AG04449 (cell line): ENCODE measurements at regions not wholly inside any gene's neighbourhood (a gene's known extent, or its start where the extent isn't known, plus 50 kb on each side); places are given as distances from the start of the nearest gene placed in this dataset.

Source experiments
- CTCF ChIA-PET: fragments of 350-600 bp; formaldehyde crosslinking; extraction: SDS; loops from one replicate; lab custom pipeline; 2021; ENCODE audit warnings: antibody characterized with exemption; lab: Yijun Ruan, JAX
- POLR2A ChIA-PET: fragments of 400-600, 350-600 bp; formaldehyde crosslinking; extraction: SDS; loops from one replicate; lab custom pipeline; 2020; ENCODE audit warnings: antibody characterized with exemption, inconsistent platforms; lab: Yijun Ruan, JAX
- DNase-seq: peaks from one replicate; pipeline ENCODE4 v3.0.0-alpha.2; 2010; ENCODE audit warnings: low read depth, low spot score
- H3K4me3 ChIP-seq: 2 replicates; pipeline ENCODE4 v1.5.1; 2011; ENCODE audit warnings: low read depth, mild to moderate bottlenecking, control low read depth, low read length
- TF ChIP-seq, protein P1 (sequence below): IDR thresholded peaks from one replicate; pipeline ENCODE4 v1.5.1; 2011; ENCODE audit warnings: mild to moderate bottlenecking, moderate library complexity, low read length, control low read depth, inconsistent platforms; ENCODE audit not compliant: insufficient read depth; ENCODE audit errors: missing control alignments

DNA sequence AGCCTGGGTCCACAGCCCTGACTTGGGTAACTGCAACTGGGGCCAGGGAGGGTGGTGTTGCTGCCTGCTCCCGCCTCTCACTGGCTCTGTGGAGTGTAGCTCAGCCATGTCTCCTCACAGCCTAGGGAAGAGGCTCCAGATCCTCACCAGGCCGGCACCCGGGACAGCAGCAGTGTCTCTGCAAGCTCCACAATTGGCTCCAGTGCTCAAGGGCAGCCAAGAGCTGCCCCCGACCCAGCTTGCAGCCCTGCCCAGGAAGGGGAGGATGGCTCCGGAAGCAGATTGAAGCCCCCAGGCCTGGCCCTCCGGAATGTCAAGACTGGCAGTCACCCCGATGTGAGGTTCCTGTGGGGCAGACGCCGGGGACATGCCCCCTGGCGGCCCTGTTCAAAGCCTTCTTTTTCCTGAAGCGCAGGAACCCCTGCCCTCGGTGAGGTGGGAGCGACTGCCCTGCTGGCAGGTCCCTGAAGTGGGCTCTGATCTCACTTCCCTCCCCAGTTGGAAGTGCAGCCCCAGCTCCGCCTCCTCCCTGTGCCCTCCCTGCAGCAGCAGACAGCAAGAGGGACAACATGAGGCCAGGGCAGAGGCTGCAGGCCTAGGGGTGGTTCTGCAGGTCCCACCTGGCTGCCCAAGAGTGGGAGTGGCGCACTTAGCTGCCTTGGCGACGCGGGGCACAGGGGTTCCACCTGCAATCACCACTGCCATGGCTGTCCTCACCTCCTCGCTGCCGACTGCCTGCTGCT lies 816.2 kb upstream of the LUZP2 start:
- CTCF ChIA-PET: no interaction called here
- no peak overlapping the region for H3K4me3 ChIP-seq
- TF ChIP-seq, protein P1, sequence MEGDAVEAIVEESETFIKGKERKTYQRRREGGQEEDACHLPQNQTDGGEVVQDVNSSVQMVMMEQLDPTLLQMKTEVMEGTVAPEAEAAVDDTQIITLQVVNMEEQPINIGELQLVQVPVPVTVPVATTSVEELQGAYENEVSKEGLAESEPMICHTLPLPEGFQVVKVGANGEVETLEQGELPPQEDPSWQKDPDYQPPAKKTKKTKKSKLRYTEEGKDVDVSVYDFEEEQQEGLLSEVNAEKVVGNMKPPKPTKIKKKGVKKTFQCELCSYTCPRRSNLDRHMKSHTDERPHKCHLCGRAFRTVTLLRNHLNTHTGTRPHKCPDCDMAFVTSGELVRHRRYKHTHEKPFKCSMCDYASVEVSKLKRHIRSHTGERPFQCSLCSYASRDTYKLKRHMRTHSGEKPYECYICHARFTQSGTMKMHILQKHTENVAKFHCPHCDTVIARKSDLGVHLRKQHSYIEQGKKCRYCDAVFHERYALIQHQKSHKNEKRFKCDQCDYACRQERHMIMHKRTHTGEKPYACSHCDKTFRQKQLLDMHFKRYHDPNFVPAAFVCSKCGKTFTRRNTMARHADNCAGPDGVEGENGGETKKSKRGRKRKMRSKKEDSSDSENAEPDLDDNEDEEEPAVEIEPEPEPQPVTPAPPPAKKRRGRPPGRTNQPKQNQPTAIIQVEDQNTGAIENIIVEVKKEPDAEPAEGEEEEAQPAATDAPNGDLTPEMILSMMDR: no peak
- no peak for DNase-seq
- POLR2A ChIA-PET: no interaction called here

DNA sequence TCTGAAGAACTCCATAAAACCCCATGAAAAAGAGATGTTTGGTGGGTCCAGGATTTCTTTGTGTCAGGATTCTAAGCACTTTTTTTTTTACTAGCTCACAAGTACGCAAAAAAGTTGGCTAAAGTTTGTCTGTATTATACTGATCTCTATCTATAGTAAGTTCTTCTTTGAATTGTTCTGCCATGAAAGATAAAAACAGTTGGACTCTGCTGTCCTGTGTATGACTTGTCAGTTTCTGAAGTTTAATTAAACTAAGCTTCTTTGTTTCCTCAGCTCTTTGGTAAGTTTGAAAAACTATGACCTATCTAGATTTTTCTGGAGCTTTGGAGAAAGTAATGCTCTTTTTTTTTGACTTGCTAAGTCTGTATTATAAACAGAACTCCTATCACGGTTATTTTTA lies 812.2 kb upstream of the LUZP2 start:
- POLR2A ChIA-PET: no interaction called here
- CTCF ChIA-PET: no interaction called here

DNA sequence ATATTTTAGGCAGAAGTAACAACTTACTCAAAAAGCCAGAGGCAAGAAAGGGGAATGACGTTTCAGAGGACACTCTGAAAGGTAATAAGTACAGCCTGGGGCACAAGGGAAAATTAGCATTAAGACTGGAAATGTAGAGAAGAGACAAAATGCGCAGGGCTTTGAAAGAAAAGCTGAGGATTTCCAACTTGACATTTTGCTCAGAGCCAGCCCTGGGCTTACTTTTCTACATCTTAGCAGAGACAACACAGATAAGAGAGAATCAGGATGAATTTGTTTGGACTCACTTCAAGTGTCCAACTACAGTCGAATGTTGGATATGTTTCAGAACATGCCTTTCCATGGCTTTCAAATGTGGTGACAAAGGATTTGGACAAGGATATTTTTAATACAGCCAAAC lies 808.9 kb upstream of the LUZP2 start:
- ChIA-PET POLR2A (no interaction called here), CTCF (no interaction called here)
- no peak overlapping the region for H3K4me3 ChIP-seq
- no peak for DNase-seq
- TF ChIP-seq, protein P1: no peak

More for the DNA sequence above, 812.2 kb upstream of the LUZP2 start:
- H3K4me3 ChIP-seq: no peak overlapping the region
- TF ChIP-seq, protein P1: no peak
- no peak for DNase-seq

DNA sequence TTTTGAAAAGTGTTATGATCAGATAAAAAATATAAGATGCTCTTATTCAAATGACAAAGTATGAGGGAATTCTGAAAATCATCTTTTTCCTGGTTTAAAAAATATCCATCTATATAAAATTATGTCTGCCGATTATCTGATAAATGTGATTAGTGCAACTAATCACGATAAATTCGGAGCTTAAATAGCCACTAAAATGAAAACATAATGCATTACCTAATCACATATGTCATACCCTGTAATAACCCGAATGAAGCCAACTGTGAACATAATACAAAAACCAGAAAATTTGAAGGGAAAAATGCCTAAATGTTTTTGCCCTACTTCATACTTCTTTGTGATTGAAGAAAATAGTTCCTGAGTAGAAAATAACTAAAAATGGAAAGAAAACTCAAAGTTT lies 808.4 kb upstream of the LUZP2 start:
- ChIA-PET CTCF (no interaction called here), POLR2A (no interaction called here)
- no peak overlapping the region for H3K4me3 ChIP-seq
- DNase-seq: no peak
- TF ChIP-seq, protein P1: no peak

DNA sequence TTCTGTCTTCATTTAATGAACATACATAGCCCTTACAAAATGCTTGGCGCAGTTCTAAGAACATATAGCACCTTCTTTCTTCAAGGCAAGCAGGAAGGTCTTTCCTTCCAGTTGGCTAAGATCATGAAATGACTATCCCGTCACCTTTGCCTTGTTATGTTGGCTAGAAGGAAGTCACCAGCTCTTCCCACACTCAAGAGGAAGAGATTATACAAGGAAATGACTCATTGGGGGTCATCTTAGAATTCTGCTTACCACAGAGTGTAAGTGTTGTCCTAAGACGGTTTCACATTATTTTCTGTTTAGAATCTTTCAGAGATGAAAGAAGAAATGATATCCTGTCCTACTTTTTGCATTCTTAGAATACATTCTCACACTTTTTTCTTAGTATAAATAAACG lies 808.0 kb upstream of the LUZP2 start:
- ChIA-PET POLR2A (no interaction called here), CTCF (no interaction called here)

DNA sequence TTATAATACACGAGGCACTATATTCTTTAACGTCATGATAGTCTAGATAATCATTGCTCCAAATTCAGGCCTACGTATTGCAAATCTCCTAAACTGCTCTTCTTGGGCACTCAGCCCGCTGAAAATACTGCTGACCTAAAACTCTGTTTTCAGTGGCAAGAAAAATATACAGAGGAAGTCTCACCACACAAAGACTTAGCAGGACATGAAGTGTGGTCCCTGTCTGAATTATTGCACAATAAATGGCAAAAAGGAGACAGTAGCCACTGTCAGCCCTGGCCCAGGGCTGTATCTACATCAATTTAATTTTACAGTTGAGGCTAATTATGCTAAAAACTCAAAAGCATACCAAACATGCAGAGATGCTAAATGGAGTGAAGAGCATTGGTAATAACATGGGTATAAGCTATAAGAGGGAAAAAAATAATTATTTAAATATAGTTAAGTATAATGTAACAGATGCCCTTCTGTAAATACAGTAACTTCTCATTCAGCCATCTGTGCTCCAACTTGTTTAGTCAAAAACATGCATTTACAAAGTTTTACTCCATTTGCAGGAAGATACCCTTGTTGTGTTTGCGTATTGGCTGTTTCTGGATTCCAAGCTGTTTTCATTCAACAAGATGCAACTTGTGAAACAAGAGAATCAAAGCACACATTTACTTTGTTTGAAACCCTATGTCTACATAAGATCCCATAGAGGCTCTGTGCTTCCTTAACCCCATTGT lies 800.0 kb upstream of the LUZP2 start:
- POLR2A ChIA-PET: no interaction called here
- DNase-seq: no peak
- no peak overlapping the region for H3K4me3 ChIP-seq
- TF ChIP-seq, protein P1: no peak
- CTCF ChIA-PET: no interaction called here

More for the DNA sequence above, 808.0 kb upstream of the LUZP2 start:
- TF ChIP-seq, protein P1: no peak
- no peak overlapping the region for H3K4me3 ChIP-seq
- DNase-seq: no peak
